Right lobe of liver (tissue), 6 donors: ENCODE measurements at regions not wholly inside any gene's neighbourhood (a gene's known extent, or its start where the extent isn't known, plus 50 kb on each side); places are given as distances from the start of the nearest gene placed in this dataset.

ENCODE experiments used
- ATAC-seq, 4 donors: fragments of 200-7000 bp; cut with Tn5 transposase; one replicate each; pipeline ENCODE4 v1.9.1; 2020; ENCODE audit warnings: mild to moderate bottlenecking in 4 of 4, moderate library complexity in 4 of 4
- DNase-seq, 3 donors: peaks; one replicate each; pipeline ENCODE4 v3.0.0-alpha.2; 2020
- H3K27ac ChIP-seq, 3 donors: fragments of 200-600 bp; one replicate each; pipeline ENCODE4 v1.8.0; 2022
- H3K27me3 ChIP-seq, 2 donors: fragments of 200-600 bp; one replicate each; pipeline ENCODE4 v1.8.0; 2022
- H3K36me3 ChIP-seq, 4 donors: fragments of 200-600 bp; sonication (generic) in 1 of 4; one replicate each; pipeline versions ENCODE4 v1.5.1 to v1.8.0; 2017 to 2022; ENCODE audit warnings: control low read depth in 1 of 4
- H3K4me1 ChIP-seq, 4 donors: fragments of 200-600 bp; sonication (generic) in 1 of 4; one replicate each; pipeline versions ENCODE4 v1.5.1 to v1.8.0; 2017 to 2022; ENCODE audit warnings: control low read depth in 1 of 4
- H3K4me3 ChIP-seq, 3 donors: fragments of 200-600 bp; one replicate each; pipeline ENCODE4 v1.8.0; 2022
- H3K9me3 ChIP-seq, 4 donors: fragments of 200-600 bp; sonication (generic) in 1 of 4; one replicate each; pipeline versions ENCODE4 v1.5.1 to v1.8.0; 2017 to 2022; ENCODE audit warnings: control low read depth in 1 of 4
- CTCF ChIP-seq, 4 donors: fragments of 200-600 bp in 3 of 4; fragments of 450-650 bp in 1 of 4; IDR thresholded peaks; one replicate each; pipeline versions ENCODE4 v1.5.1 to v1.8.0; 2016 to 2022; ENCODE audit warnings: antibody characterized with exemption in 4 of 4, mild to moderate bottlenecking in 2 of 4
- POLR2A ChIP-seq: fragments of 450-650 bp; IDR thresholded peaks from one replicate; pipeline ENCODE4 v1.6.1; 2017; ENCODE audit warnings: antibody characterized with exemption, mild to moderate bottlenecking
- WGBS: methylation state at CpG from one replicate; pipeline ENCODE4 v1.1.6; 2018; ENCODE audit warnings: low coverage, low lambda C conversion rate; ENCODE audit not compliant: insufficient coverage; ENCODE audit errors: missing lambda C conversion rate; 5-methylcytosine and 5-hydroxymethylcytosine counted together
- intact Hi-C, 2 donors: fragments of 100-400 bp; cut with DNase I; formaldehyde crosslinking; loops; one replicate each; pipeline versions ENCODE4 v1.11.2 to v1.14.1; 2022
- donor health status: DM: no; HTN: yes; CAD: no.
- donor health status: DM: no; HTN: no; CAD: no.
- donor health status: DM: no; HTN: no; CAD: no.
- donor health status: DM: no; HTN: yes; CAD: no.
- donor health status: DM: no; HTN: yes; CAD: no.

- no peaks in the 10 kb centered on the region for H3K9me3 ChIP-seq
- no peaks in the 10 kb centered on the region for H3K36me3 ChIP-seq
- H3K4me3 ChIP-seq = no peak overlapping the region
- H3K27me3 ChIP-seq = no peaks in the 10 kb centered on the region
- TF ChIP-seq CTCF (IDR thresholded peaks at IDR 0.05) = no peak
- TF ChIP-seq POLR2A = no peak
- H3K27ac ChIP-seq = no peak overlapping the region
- intact Hi-C loops = no loop called here
- H3K4me1 ChIP-seq = no peaks in the 10 kb centered on the region
- 93% methylated on average over 3 of the region's 3 CpGs for WGBS
- no peak for ATAC-seq
- no peak for DNase-seq
Measured at GRCh38 chr14:58814466-58814865, 176.7 kb downstream of the DACT1 start.

- intact Hi-C loops = no loop called here
- 35% methylated on average over 2 of the region's 2 CpGs for WGBS
- Histone ChIP-seq H3K4me3 (no peak overlapping the region), H3K27ac (no peak overlapping the region), H3K36me3 (no peaks in the 10 kb centered on the region), H3K9me3 (no peaks in the 10 kb centered on the region), H3K4me1 (no peaks in the 10 kb centered on the region), H3K27me3 (no peaks in the 10 kb centered on the region)
- no peak for ATAC-seq
- no peak for TF ChIP-seq POLR2A
- no peak for TF ChIP-seq CTCF (IDR thresholded peaks at IDR 0.05)
- no peak for DNase-seq
Measured at GRCh38 chr14:58815161-58815701, 177.5 kb downstream of the DACT1 start.

GRCh38 chr14:58815794-58816193, 178.0 kb downstream of the DACT1 start:
- intact Hi-C loops = no loop called here
- Histone ChIP-seq H3K4me1 (no peaks in the 10 kb centered on the region), H3K36me3 (no peaks in the 10 kb centered on the region), H3K4me3 (no peak overlapping the region), H3K27ac (no peak overlapping the region), H3K9me3 (no peaks in the 10 kb centered on the region), H3K27me3 (no peaks in the 10 kb centered on the region)
- whole genome bisulfite sequencing = 18% methylated on average over 5 of the region's 5 CpGs
- DNase-seq = no peak
- no peak for ATAC-seq
- TF ChIP-seq CTCF (IDR thresholded peaks at IDR 0.05) (no peak), POLR2A (no peak)

- TF ChIP-seq POLR2A = no peak
- WGBS = 63% methylated on average over 2 of the region's 7 CpGs
- no peak overlapping the region for H3K4me3 ChIP-seq
- H3K4me1 ChIP-seq = no peaks in the 10 kb centered on the region
- no peaks in the 10 kb centered on the region for H3K36me3 ChIP-seq
- H3K27ac ChIP-seq = no peak overlapping the region
- intact Hi-C loops = no loop called here
- no peak for DNase-seq
- H3K27me3 ChIP-seq = no peaks in the 10 kb centered on the region
- no peaks in the 10 kb centered on the region for H3K9me3 ChIP-seq
- no peak for ATAC-seq
Measured at GRCh38 chr14:58816416-58817115, 178.8 kb downstream of the DACT1 start.

- no peaks in the 10 kb centered on the region for H3K9me3 ChIP-seq
- no peak overlapping the region for H3K27ac ChIP-seq
- intact Hi-C loops = no loop called here
- H3K4me1 ChIP-seq = no peaks in the 10 kb centered on the region
- DNase-seq = no peak
- no peaks in the 10 kb centered on the region for H3K27me3 ChIP-seq
- no peak for ATAC-seq
- TF ChIP-seq CTCF (IDR thresholded peaks at IDR 0.05) (no peak), POLR2A (no peak)
- WGBS = 50% methylated on average over 1 of the region's 1 CpG
- no peak overlapping the region for H3K4me3 ChIP-seq
- H3K36me3 ChIP-seq = no peaks in the 10 kb centered on the region
Measured at GRCh38 chr14:58817846-58818245, 180.1 kb downstream of the DACT1 start.
